Raji (cell line): ENCODE measurements at regions not wholly inside any gene's neighbourhood (a gene's known extent, or its start where the extent isn't known, plus 50 kb on each side); places are given as distances from the start of the nearest gene placed in this dataset.

Experiments used
- POLR2A ChIP-seq: IDR thresholded peaks from 2 replicates; pipeline ENCODE4 v1.6.1; 2011; ENCODE audit warnings: low read depth, low read length, control low read depth; ENCODE audit not compliant: insufficient read depth

DNA sequence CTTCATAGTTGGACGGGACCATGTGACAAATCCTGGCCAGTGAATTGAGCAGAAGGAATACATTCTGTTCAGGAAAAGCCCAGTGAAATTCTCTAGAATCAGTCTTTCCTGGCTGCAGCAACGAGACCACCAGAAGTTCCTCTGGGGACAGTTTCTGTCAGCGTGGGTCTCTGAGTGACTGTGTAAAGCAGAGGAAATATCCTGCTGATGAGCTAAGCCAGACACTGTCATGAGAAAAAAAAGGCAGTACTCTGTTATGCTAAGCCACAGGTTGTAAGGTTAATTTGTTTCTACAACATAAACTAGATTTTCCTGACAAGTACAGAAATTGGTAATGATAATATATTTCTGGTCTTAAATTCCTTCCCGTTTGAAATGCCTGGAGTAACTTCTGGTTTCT, 664.4 kb downstream of the LMO4 start:
- no peak for TF ChIP-seq POLR2A

DNA sequence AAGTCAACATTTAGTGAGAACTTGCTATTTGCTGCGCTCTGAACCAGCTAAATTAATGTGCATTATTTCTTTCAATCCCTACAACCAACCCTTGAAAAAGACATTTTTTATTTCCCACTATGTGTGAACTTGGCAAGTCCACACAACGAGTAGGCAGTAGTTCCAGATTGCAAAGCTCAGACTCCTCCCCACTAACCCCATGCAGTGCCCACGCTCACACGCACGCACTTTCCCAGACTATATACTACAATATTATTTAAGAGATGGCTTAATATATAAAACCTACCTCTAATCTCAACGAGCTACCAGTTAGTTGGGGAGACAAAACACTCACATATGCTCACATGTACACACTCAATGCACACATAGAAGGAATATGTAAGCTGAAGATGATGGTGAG, 671.2 kb downstream of the LMO4 start:
- TF ChIP-seq POLR2A = no peak

DNA sequence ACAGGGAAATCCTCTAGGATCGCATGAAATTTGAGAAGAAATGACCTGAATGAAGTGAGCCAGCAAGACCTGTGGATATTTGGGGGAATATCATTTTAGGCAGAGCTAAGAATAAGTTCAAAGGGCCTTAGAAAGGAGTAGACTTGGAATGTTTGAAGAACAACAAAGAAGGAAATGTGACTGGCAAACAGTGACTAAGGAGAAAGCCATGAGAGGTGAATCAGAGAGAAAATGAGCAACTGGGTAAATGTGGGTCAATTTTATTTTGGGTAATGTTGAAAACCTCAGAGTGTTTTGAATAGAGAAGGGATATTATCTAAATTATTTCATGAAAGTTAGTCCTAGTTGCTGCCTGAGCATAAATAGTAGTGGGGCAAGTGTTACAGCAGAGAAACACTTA, 672.8 kb downstream of the LMO4 start:
- TF ChIP-seq POLR2A = no peak

DNA sequence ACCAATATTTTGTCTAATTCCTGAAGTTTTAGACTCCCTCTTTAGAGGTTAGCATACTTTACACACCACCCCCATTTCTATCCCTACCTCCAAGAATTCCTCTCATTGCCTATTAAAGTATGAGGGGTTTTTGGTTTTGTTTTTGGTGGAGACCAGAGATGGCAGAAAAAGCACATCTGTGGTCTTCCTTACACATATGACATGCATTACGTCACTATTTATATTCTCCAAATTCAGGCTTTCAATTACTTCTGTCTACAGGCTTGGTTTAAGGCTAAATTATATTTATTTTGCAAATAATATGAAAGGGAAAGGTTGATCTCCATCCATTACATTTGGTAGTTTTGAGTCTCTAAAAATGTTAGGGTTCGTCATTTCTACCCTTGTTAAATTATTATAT, 674.6 kb downstream of the LMO4 start:
- TF ChIP-seq POLR2A = no peak

DNA sequence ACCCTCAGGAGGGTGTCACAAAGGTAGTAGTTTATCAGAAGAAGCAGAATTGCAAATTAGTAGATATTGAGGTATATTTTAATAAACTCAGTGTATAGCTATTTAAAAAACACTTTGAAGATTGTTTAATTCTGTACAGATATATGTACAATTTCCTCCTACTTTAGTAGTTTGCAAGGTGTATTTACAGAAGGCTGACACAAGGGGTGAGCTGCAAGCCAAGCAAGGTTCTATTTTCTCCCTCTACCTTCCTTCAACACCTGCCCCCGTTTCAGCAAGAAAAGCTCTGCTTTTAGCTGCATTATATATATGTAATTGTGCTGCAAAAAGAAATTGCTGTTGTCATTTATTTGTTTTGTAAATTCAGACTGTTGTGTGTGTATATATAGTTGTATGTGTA, 674.2 kb upstream of the PKN2 start:
- no peak for TF ChIP-seq POLR2A

DNA sequence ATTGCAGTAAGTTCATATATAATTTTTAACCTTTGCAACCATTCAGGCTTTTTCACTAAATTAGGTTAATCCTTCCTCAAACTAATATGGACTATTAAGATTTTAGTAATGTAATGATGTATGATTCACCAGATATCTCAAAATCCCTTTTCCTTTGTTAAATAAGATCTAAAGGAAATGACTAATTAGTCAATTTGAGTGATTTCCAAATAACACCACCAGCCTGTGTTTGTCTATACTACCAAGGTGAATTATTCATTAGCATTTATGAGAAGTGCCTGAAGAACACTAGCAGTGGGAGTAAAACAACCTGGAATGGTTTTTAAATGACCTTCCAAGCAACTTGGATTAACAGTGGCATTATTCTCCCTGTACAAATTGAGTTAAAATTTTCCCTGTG, 670.6 kb upstream of the PKN2 start:
- no peak for TF ChIP-seq POLR2A

DNA sequence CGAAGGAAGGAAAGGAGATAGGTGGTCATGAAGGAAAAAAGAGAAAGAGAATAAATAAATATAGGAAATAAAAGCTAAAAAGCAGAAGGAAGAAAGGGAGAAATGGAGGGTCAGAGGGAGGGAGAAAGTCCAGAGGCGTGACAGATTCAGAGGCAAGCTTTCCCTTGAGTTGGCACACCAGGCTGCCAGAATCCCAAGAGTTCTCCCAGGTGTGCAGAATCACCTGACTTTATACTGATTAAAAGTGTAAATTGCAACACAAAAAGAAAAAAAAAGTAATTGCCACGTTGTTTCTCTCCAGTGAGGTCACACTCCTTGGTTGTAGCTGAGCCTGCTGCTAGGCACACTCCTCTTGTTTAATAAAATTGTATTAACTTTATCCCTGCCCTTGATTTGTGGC, 669.9 kb upstream of the PKN2 start:
- no peak for TF ChIP-seq POLR2A

DNA sequence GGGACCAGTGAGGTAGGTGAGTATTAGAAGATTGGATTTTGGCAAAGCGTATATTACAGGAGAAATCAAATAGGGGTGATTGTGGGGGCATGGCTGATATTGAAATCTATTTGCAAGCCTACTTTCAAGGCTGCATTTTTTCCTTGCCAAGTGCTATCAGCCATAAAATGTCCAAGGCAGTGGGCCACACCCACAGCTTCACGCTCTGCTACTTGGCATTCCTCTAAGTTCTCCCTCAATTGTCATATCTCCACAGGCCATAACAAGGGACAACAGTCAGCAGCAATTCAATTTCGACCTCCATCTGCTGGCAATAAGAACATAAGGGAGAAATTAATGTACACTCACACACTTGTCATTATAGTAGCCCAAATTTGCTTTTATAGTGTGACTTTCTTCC, 667.1 kb upstream of the PKN2 start:
- TF ChIP-seq POLR2A = no peak

DNA sequence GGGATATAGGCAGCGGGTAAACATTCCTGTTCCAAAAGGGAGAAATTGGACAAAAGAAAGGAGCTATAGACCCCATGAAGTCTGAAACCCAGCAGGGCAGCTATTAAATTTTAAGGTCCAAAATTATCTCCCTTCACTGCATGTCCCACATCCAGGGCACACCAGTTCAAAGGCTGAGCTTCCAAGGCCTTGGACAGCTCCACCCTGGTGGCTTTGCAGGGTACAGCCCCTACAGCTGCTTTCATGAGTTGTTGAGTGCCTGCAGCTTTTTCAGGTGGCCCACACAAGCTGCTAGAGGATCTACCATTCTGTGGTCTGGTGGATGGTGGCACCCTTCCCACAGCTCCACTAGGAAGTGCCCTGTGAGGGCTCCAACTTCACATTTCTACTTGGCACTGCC, 662.5 kb upstream of the PKN2 start:
- TF ChIP-seq POLR2A = no peak

DNA sequence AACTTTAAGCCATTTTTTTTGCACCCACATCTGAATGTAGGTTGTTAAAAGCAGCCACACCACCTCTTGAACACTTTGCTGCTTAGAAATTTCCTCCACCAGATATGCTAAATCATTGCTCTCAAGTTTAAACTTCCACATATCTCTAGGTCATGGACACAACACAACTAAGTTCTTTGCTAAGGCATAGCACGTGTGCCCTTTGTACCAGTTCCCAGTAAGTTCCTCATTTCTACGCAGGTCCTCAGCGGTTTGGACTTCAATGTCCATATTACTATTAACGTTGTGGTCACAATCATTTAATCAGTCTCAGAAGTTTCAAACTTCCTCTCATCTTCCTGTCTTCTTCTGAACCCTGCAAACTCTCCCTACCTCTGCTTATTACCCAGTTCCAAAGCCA, 661.6 kb upstream of the PKN2 start:
- no peak for TF ChIP-seq POLR2A

DNA sequence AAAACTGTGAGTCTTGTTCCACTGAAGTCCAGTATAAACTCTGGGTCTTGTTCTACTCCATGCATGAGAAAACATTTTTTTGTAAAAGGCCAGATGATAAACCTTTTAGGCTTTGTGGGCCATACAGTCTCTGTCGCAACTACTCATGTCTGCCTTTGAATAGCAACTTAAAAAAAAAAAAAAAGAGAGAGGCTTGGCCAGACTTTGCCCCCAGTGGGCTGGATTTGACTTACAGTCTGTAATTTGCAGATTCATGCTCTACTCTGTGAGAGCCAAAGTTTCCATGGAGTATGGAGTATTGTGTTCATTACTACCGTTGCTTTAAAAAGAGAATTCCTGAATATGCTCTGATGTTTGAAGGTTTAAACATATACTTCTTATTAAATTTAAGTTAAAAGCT, 654.9 kb upstream of the PKN2 start:
- no peak for TF ChIP-seq POLR2A

DNA sequence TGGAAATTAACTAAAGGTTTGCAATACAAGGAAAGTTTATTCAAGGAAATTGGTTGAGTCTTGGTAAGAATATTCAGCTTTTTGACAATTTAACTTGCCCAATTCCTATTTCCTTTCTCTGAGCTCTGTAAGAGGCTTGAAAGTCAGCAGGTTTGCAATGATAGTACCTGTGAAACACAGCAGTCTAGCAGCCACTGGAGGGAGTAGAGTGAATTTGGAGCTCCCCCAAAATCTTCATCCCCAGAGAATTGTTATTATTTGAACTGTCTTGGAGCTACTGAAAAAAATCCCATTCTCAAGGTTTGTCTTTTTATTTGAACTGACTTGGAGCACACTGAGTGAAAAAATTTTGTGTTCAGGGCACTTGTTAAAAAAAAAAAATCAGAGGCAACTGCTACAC, 654.2 kb upstream of the PKN2 start:
- TF ChIP-seq POLR2A = no peak

DNA sequence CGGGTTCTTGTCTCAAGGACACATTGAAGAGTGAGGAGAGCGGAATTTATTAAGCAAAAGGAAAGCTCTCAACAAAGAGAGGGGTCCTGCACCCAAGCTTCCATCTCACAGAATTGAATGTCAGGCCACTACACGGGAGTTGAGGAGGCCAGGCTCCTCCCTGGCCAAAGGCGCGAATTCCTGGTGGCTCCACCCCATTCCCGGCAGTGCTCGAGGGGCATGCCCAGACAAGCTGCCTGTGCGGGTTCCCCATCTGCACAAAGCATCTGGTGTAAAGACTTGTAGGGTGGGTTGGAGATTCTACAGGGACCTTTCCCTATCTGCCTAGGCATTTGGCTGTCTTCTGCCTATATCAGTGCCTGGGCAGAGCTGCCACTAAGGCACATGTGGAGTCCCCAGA, 648.5 kb upstream of the PKN2 start:
- TF ChIP-seq POLR2A = no peak

DNA sequence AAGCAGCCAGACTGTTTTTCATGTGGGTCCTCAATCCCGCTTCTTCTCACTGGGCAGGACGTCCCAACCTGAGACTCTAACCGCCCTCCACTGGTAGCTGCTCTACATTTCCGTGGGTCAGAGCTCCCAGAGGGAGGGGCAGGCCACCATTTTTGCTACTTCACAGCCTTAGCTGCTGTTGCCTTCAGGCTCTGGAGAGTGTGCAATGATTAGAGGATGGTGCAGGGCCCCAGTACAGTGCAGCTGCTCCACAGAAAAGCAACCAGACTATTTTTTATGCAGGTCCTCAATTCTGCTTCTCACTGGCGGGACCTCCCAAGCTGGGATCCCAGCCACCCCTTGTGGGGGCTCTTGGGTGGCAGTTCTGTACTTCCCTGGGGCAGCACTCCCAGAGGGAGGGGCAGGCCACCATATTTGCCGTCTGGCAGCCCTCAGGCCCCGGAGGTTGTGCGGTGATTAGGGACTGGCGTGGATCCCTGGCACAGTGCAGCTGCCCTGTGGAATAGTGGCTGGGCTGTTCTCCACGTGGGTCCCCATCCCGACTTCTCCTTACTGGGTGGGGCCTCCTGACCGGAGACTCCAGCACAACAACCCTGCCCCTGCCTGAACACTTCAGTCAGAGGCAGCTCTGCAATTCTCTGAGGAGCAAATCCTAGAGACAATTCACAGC, 647.6 kb upstream of the PKN2 start:
- TF ChIP-seq POLR2A = no peak

DNA sequence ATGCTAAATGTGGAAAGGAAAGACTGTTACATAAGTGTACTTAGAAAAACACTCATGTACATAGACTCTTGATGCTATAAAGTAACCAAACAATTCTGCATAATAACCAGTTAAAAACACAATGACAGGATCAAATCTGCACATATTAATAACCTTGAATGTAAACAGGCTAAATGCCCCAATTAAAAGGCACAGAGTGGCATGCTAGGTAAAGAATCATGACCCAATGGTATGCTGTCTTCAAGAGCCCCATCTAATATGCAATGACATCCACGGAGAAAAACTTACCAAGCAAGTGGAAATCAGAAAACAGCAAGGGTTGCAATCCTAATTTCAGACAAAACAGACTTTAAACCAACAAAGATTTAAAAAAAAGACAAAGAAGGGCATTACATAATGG, 644.8 kb upstream of the PKN2 start:
- no peak for TF ChIP-seq POLR2A

DNA sequence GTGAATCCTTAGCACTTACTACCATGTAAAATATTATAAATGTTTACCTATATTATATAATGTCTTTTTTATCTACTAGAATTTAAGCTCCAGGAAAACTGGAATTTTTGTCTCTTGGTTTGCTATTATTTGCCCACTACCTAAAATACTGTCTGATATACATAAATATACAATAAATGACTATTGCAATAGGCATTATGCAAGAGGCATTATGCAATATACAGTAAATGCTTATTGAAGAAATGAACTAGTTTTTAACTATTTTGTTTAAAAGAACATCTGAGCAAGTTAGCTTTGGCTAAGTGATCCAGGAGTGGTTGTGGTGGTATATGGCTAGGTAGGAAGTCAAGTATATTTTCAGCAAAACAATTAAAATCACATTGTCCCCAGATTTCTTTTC, 640.2 kb upstream of the PKN2 start:
- TF ChIP-seq POLR2A = no peak

DNA sequence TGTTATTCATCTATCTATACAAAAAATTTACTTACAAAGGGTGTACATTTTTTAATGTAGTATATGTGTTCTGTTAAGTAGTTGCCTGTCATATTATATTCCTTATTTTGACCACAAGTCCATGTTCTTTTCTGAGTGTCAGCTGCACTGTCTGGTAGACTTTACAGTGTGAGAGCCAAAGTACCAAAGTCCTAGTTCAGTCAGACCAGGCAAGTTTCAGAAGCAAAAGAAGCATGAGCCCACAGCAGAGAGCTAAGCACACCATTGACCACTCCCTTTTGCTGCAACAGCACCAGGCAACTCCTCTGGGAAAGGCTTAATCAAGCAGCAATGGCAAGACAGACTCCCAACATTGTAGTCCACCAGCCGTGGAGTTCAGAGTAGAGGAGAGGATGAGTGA, 631.9 kb upstream of the PKN2 start:
- TF ChIP-seq POLR2A = no peak
